ENCODE measurements at regions not wholly inside any gene's neighbourhood (a gene's known extent, or its start where the extent isn't known, plus 50 kb on each side); places are given as distances from the start of the nearest gene placed in this dataset.

- TF ChIP-seq TCF7L2 (IDR thresholded peaks at IDR 0.05; ENCODE audit: low read depth, low read length) = no peak
- TF ChIP-seq CTCF (IDR thresholded peaks at IDR 0.05) = no peak
- TF ChIP-seq SIN3A (IDR thresholded peaks at IDR 0.05; ENCODE audit: borderline replicate concordance, insufficient read depth, low read depth, low read length) = no peak
- no peak for TF ChIP-seq REST (IDR thresholded peaks at IDR 0.05; ENCODE audit: insufficient read depth in 1 of 2, low read depth in 2 of 2, low read length in 1 of 2)
- TF ChIP-seq POLR2AphosphoS5 (IDR thresholded peaks at IDR 0.05; ENCODE audit: low read depth, low read length) = no peak
- BruUV-seq (replicated peaks) = no TSS peak
- Histone ChIP-seq H3K4me3 (ENCODE audit: low read depth in 2 of 2, low read length in 2 of 2) (no peak overlapping the region), H3K27ac (ENCODE audit: low read length) (no peak overlapping the region), H3K36me3 (ENCODE audit: control insufficient read depth, insufficient read depth, low read length) (no peaks in the 10 kb centered on the region), H3K27me3 (ENCODE audit: control insufficient read depth, insufficient read depth, low read length) (no peaks in the 10 kb centered on the region; the same call in 1 of the 2 replicates), H3K4me1 (ENCODE audit: control insufficient read depth, insufficient read depth, low read length) (no peaks in the 10 kb centered on the region), H3K9me3 (ENCODE audit: control insufficient read depth, insufficient read depth, low read depth, low read length) (no peaks in the 10 kb centered on the region)
- no peak for DNase-seq (ENCODE audit: low read depth, low spot score)
- intact Hi-C loops (cut with micrococcal nuclease; ENCODE audit: unreplicated experiment) = no loop called here
- in situ Hi-C loops (cut with HindIII; ENCODE audit: low pct_unique_long_range_greater_than_20kb, low sequenced_read_pairs) = no loop called here
- ATAC-seq = no peak
- POLR2A ChIA-PET = interaction anchor here (0.6 kb wide), 1 partner anchor 856 kb away, joined by 3 read pairs; no protein-coding TSS in a partner anchor
- CTCF ChIA-PET = no interaction called here
These were observed 57.8 kb downstream of the BAMBI start for GRCh38 chr10:28734938-28735759.

GRCh38 chr10:28737096-28737495, 59.8 kb downstream of the BAMBI start:
- Histone ChIP-seq H3K9me3 (ENCODE audit: control insufficient read depth, insufficient read depth, low read depth, low read length) (no peaks in the 10 kb centered on the region), H3K27ac (ENCODE audit: low read length) (no peak overlapping the region), H3K4me1 (ENCODE audit: control insufficient read depth, insufficient read depth, low read length) (no peaks in the 10 kb centered on the region), H3K4me3 (ENCODE audit: low read depth in 2 of 2, low read length in 2 of 2) (no peak overlapping the region), H3K36me3 (ENCODE audit: control insufficient read depth, insufficient read depth, low read length) (no peaks in the 10 kb centered on the region), H3K27me3 (ENCODE audit: control insufficient read depth, insufficient read depth, low read length) (no peaks in the 10 kb centered on the region; the same call in 1 of the 2 replicates)
- ChIA-PET CTCF (no interaction called here), POLR2A (interaction anchor here (0.5 kb wide), 1 partner anchor 164 kb away, joined by 3 read pairs; no protein-coding TSS in a partner anchor)
- no TSS peak for BruUV-seq (replicated peaks)
- no peak for ATAC-seq
- no peak for DNase-seq (ENCODE audit: low read depth, low spot score)
- intact Hi-C loops (cut with micrococcal nuclease; ENCODE audit: unreplicated experiment) (no loop called here), in situ Hi-C loops (cut with HindIII; ENCODE audit: low pct_unique_long_range_greater_than_20kb, low sequenced_read_pairs) (no loop called here)
- no peak for TF ChIP-seq TCF7L2 (IDR thresholded peaks at IDR 0.05; ENCODE audit: low read depth, low read length)
- no peak for TF ChIP-seq CTCF (IDR thresholded peaks at IDR 0.05)

Data from Panc1 (cell line).